AG10803 (cell line): ENCODE measurements at regions not wholly inside any gene's neighbourhood (a gene's known extent, or its start where the extent isn't known, plus 50 kb on each side); places are given as distances from the start of the nearest gene placed in this dataset.
A peak's percentile ranks its signal among the peaks of the same experiment; 100 is the strongest.

Experiments used
- DNase-seq: peaks from one replicate; pipeline ENCODE4 v3.0.0; 2010; ENCODE audit warnings: low read depth
- H3K4me3 ChIP-seq: 2 replicates; pipeline ENCODE4 v1.5.1; 2011; ENCODE audit warnings: mild to moderate bottlenecking, low read length, control low read depth
- TF ChIP-seq, protein P1 (sequence below): conservative IDR thresholded peaks from 2 replicates; pipeline ENCODE4 v1.5.1; 2011; ENCODE audit warnings: mild to moderate bottlenecking, low read length, control low read depth, inconsistent platforms

DNA sequence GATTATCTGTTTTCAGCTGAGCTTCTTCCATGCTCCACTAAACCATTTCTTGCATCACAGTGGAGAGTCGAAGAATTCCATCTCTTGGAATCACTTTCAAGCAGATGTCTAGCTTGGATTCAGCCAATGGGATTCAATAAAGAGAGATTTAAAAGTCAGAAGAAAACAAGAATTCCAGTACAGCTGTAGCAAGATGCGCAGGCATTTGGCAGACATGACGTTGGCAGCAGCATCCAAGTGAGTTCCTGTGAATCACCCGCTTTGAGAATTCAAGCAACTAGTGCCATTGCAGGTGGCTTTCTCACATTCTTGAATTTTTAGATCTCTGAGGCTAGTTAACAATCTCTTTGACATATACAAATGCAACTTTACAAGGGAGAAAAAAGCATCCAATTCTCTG lies 467.0 kb downstream of the CDH10 start:
- peak; percentile 16 for DNase-seq
- no peak overlapping the region for H3K4me3 ChIP-seq
- TF ChIP-seq, protein P1, sequence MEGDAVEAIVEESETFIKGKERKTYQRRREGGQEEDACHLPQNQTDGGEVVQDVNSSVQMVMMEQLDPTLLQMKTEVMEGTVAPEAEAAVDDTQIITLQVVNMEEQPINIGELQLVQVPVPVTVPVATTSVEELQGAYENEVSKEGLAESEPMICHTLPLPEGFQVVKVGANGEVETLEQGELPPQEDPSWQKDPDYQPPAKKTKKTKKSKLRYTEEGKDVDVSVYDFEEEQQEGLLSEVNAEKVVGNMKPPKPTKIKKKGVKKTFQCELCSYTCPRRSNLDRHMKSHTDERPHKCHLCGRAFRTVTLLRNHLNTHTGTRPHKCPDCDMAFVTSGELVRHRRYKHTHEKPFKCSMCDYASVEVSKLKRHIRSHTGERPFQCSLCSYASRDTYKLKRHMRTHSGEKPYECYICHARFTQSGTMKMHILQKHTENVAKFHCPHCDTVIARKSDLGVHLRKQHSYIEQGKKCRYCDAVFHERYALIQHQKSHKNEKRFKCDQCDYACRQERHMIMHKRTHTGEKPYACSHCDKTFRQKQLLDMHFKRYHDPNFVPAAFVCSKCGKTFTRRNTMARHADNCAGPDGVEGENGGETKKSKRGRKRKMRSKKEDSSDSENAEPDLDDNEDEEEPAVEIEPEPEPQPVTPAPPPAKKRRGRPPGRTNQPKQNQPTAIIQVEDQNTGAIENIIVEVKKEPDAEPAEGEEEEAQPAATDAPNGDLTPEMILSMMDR = no peak

DNA sequence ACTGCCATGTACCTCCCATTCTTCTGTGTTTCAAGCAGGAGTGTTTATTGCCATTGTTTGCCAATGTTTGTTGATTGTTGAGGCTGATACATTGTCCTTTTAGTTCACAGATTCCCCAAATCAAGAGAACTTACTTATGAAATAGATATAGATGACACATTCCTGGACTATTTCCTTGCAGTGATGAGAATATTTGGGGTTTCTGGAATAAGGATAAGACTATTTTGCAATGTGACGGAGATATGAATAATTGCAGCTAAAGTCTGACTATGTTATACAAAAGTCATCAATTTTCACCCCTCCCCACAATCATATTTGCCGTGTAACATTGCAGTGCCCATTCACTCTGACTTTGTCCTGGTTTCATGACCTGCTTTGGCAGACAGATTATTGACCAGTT lies 460.8 kb downstream of the CDH10 start:
- TF ChIP-seq, protein P1 = no peak
- no peak overlapping the region for H3K4me3 ChIP-seq
- DNase-seq = peak; percentile 55

DNA sequence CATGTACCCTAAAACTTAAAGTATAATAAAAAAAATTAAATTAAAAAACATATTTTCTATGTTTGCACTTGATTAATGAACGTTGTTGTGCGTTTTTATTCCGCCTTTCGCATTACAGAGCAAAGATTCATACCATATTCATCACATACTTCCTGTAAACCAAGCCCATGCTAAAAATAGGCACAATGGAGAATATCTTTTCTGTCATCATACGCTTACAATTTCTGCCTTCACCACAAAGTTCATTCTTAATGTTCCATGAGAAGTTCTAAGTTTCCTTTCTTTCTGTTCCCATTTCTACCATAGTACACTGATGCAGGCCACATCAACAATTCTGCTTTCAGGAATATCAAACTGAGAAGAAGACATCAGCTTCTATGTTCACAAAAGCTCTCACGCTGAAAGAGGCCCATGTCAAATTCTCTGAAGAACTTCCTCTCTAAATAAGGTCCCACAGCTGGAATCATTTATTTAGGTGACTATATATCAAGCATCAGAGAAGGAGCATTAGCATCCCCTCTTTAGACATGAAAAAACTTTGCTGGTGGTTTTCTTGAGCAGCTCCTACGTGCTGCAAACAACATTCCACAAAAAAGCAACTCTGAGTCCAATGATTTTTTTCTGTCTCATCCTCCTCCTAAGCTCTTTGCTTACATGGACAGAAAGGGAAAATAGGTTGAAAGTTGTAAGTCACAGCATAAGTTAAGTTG lies 456.4 kb downstream of the CDH10 start:
- no peak overlapping the region for H3K4me3 ChIP-seq
- TF ChIP-seq, protein P1 = no peak
- peak; percentile 59 for DNase-seq

DNA sequence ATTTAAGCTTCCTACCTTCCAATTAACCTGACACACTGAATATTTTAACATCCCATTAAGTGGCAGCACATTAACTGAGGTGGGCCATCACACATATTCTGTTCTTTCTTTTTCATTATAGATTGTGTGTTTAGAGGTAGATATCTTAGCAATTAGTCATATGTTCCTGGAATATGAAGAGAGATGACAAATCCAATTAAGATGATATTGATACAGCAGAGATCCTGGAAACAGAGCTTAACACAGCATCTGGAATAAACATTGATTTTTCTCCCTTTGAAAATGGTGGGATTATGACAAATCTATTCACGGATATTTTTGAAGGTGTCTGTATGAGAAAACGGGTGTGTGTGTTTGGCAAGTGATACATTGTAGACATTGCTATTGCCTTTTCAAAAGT lies 448.0 kb downstream of the CDH10 start:
- TF ChIP-seq, protein P1 = no peak
- no peak overlapping the region for H3K4me3 ChIP-seq
- no peak for DNase-seq

DNA sequence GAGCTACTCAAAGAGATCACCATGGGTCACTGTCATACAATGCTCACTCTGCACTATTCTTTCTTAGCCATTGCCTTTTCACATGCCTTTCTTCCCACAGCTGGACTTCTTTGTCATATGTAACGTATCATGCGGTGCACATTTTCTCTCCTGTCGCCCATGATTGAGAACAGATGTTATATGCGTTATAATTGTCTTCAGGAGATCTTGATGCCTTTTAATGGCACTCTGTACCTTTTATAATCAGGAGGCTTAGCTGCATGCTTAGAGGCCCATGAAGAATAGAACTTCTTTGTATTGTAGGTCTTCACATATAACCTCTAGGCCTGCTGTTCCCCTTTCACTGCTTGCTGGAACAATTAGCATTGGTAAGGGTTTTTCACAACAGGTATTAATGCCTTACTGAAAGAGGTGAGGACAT lies 436.1 kb downstream of the CDH10 start:
- DNase-seq = no peak
- TF ChIP-seq, protein P1 = no peak
- H3K4me3 ChIP-seq = no peak overlapping the region

DNA sequence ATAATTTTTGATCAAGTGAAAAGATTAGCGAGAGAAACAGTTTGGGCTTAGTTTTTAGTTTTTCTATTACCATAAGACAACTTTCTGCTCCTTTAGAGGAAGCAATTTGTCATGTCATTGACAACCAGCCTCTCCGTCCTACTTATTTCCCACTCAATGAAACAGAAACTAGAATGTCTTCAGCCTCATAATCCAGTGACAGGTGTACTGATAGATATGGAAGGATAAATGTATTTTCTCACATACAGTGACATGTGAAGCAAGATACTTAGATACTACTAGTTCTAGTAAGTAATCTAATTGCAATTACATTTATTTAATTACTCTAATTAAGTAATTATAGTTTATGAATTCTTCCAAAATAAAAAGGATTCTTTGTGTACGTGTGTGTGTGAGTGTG lies 429.7 kb downstream of the CDH10 start:
- H3K4me3 ChIP-seq = no peak overlapping the region
- TF ChIP-seq, protein P1 = no peak
- no peak for DNase-seq

DNA sequence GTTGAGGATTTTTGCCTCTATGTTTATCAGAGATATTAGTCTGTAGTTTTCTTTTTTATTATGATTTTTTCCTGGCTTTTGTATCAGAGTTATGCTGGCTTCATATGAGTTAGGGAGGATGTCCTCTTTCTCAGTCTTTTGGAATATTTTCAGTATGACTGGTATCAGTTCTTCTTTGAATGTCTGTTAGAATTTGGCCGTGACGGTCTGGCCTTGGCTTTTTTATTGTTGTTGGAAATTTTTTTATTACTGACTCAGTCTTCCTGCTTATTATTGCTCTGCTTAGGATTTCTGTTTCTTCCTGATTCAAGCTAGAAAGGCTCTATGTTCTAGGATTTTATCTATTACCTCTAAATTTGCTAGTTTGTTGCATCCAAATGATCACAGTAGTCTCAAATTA lies 421.9 kb downstream of the CDH10 start:
- no peak overlapping the region for H3K4me3 ChIP-seq
- TF ChIP-seq, protein P1 = no peak
- peak; percentile 58 for DNase-seq
